GM12864 (cell line): ENCODE measurements at regions not wholly inside any gene's neighbourhood (a gene's known extent, or its start where the extent isn't known, plus 50 kb on each side); places are given as distances from the start of the nearest gene placed in this dataset.

Source experiments
- DNase-seq: peaks from one replicate; pipeline ENCODE4 v3.0.0-alpha.2; 2011; ENCODE audit warnings: low read depth
- H3K4me3 ChIP-seq: 2 replicates; pipeline ENCODE4 v1.5.1; 2011; ENCODE audit warnings: mild to moderate bottlenecking, low read depth, low read length, control low read depth
- TF ChIP-seq, protein P1 (sequence below): IDR thresholded peaks from 2 replicates; pipeline ENCODE4 v1.5.1; 2011; ENCODE audit warnings: low read depth, mild to moderate bottlenecking, moderate library complexity, low read length, control low read depth, inconsistent platforms; ENCODE audit errors: missing control alignments

GRCh38 chr9:109939698-109940342 lies 159.8 kb downstream of the PALM2AKAP2 start:
- DNase-seq = no peak
- no peak overlapping the region for H3K4me3 ChIP-seq
- TF ChIP-seq, protein P1, sequence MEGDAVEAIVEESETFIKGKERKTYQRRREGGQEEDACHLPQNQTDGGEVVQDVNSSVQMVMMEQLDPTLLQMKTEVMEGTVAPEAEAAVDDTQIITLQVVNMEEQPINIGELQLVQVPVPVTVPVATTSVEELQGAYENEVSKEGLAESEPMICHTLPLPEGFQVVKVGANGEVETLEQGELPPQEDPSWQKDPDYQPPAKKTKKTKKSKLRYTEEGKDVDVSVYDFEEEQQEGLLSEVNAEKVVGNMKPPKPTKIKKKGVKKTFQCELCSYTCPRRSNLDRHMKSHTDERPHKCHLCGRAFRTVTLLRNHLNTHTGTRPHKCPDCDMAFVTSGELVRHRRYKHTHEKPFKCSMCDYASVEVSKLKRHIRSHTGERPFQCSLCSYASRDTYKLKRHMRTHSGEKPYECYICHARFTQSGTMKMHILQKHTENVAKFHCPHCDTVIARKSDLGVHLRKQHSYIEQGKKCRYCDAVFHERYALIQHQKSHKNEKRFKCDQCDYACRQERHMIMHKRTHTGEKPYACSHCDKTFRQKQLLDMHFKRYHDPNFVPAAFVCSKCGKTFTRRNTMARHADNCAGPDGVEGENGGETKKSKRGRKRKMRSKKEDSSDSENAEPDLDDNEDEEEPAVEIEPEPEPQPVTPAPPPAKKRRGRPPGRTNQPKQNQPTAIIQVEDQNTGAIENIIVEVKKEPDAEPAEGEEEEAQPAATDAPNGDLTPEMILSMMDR = no peak

DNA sequence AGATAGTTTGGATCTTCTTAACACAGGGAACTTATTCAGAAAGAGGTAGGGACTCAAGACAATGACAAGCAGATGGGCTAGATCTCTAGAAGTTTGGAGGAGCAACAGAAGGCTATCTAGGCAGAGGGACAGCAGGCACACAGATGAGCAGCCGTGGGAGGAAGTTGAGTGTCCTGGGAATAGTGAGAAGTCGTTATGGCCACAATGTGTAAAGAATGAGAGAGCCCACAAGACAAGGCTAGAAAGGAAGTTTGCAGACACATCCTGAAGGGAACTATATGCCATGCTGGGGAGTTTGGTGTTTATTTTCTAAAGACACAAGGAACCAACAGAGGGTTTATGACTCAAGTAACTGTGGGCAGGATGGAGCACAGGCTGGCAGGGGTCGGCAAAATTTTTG lies 160.6 kb downstream of the PALM2AKAP2 start:
- DNase-seq = no peak
- no peak overlapping the region for H3K4me3 ChIP-seq
- TF ChIP-seq, protein P1 = no peak

DNA sequence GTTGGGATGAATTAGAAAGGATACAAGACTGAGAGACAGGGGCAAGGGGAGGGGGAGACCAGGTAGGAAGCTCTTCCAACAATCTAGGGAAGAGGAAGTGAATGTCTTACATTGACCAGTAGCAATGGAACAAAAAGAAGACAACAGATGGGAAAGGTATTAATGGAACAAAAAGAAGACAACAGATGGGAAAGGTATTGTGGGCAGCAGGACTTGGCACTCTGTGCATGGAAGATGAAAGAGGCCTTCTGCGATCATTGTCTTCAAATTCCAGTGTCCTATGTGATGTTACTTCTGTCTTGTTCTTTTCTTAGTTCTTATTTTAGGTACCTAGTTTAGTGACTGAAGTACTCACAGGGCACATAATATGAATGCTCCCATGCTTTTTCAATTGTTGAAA lies 161.8 kb downstream of the PALM2AKAP2 start:
- TF ChIP-seq, protein P1 = no peak
- H3K4me3 ChIP-seq = no peak overlapping the region
- DNase-seq = no peak

DNA sequence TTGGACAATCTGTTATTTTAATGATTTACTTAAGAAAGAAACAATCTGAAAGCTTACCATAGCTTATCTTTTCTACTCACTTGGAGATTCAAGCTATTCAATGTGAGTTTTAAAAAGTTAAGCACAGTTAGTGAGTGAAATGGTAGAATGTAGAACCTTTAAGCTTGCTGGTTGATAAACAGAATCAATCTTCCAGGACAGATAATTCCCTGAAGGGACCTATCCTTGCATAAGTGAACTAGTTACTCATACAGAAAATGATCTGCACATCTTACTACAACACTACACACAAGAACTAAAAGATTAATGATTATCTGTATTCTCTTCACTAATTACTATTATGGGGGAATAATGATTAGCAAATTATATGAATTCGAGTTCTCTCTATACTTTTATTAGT lies 165.6 kb downstream of the PALM2AKAP2 start:
- no peak overlapping the region for H3K4me3 ChIP-seq
- DNase-seq = no peak
- TF ChIP-seq, protein P1 = no peak

DNA sequence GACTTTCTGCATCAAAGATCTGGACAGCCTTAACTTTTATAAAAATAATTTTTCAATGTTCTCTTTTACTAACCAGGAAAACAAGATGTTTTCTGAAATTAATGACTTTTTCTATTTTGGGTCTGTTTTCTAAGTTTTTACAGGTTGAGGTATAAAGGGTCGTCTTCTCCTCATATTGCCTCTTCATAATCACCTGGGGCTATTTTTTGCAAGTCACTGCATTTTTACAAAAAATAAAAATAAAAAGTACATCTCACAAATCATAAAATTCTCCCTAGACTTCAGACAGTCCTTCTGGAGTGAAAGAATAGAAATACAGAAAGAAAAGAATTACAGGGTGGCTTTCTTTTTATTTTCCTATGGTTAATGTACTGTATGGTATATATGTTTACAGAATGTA lies 168.5 kb downstream of the PALM2AKAP2 start:
- no peak for DNase-seq
- TF ChIP-seq, protein P1 = no peak
- no peak overlapping the region for H3K4me3 ChIP-seq

- no peak overlapping the region for H3K4me3 ChIP-seq
- DNase-seq = no peak
- TF ChIP-seq, protein P1 = no peak
Observed at GRCh38 chr9:109950710-109951443, 170.9 kb downstream of the PALM2AKAP2 start.
